Liver (tissue), 3 donors: ENCODE measurements at regions not wholly inside any gene's neighbourhood (a gene's known extent, or its start where the extent isn't known, plus 50 kb on each side); places are given as distances from the start of the nearest gene placed in this dataset.

Experiments used
- EGR1 ChIP-seq, 2 donors: IDR thresholded peaks; 2 replicates each; pipeline ENCODE4 v1.6.1; 2016 to 2018; ENCODE audit warnings: antibody characterized with exemption in 2 of 2, low read depth in 2 of 2
- HNF4G ChIP-seq: IDR thresholded peaks from 2 replicates; pipeline ENCODE4 v1.6.1; 2016; ENCODE audit warnings: antibody characterized with exemption
- TF ChIP-seq, protein P1 (sequence below): fragments of 150-350 bp; IDR thresholded peaks from 2 replicates; pipeline ENCODE4 v1.5.1; 2017; ENCODE audit warnings: improper control_type of control experiment, low read depth, low read length; ENCODE audit not compliant: missing input control
- TF ChIP-seq, protein P2 (sequence below): IDR thresholded peaks from 2 replicates; pipeline ENCODE4 v1.6.1; 2016; ENCODE audit warnings: antibody characterized with exemption, mild to moderate bottlenecking
- TF ChIP-seq, protein P3 (sequence below): IDR thresholded peaks from 2 replicates; pipeline ENCODE4 v1.6.1; 2016; ENCODE audit warnings: antibody characterized with exemption
- donor health status: healthy.
- donor health status: healthy.

DNA sequence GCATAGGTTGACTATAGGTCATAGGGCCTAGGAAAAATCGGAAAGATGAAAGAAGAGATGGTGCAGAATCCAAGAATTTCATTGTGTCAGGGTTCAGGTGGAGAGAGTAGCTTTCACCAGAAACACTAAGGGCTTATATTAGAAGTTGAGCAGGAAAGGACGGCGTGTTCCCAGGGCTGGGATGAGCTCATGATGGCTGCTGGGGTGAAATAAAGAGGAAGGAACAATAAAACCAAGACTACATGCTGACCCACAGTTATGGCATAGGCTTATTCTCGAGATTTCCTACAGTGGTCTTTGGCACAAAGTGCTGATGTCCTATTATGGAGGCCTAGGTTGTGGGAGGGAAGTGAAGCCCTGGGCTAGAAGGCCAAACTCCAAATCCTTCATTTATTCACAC, 195.8 kb downstream of the PTEN start:
- TF ChIP-seq, protein P1, sequence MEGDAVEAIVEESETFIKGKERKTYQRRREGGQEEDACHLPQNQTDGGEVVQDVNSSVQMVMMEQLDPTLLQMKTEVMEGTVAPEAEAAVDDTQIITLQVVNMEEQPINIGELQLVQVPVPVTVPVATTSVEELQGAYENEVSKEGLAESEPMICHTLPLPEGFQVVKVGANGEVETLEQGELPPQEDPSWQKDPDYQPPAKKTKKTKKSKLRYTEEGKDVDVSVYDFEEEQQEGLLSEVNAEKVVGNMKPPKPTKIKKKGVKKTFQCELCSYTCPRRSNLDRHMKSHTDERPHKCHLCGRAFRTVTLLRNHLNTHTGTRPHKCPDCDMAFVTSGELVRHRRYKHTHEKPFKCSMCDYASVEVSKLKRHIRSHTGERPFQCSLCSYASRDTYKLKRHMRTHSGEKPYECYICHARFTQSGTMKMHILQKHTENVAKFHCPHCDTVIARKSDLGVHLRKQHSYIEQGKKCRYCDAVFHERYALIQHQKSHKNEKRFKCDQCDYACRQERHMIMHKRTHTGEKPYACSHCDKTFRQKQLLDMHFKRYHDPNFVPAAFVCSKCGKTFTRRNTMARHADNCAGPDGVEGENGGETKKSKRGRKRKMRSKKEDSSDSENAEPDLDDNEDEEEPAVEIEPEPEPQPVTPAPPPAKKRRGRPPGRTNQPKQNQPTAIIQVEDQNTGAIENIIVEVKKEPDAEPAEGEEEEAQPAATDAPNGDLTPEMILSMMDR = no peak
- TF ChIP-seq, protein P2, sequence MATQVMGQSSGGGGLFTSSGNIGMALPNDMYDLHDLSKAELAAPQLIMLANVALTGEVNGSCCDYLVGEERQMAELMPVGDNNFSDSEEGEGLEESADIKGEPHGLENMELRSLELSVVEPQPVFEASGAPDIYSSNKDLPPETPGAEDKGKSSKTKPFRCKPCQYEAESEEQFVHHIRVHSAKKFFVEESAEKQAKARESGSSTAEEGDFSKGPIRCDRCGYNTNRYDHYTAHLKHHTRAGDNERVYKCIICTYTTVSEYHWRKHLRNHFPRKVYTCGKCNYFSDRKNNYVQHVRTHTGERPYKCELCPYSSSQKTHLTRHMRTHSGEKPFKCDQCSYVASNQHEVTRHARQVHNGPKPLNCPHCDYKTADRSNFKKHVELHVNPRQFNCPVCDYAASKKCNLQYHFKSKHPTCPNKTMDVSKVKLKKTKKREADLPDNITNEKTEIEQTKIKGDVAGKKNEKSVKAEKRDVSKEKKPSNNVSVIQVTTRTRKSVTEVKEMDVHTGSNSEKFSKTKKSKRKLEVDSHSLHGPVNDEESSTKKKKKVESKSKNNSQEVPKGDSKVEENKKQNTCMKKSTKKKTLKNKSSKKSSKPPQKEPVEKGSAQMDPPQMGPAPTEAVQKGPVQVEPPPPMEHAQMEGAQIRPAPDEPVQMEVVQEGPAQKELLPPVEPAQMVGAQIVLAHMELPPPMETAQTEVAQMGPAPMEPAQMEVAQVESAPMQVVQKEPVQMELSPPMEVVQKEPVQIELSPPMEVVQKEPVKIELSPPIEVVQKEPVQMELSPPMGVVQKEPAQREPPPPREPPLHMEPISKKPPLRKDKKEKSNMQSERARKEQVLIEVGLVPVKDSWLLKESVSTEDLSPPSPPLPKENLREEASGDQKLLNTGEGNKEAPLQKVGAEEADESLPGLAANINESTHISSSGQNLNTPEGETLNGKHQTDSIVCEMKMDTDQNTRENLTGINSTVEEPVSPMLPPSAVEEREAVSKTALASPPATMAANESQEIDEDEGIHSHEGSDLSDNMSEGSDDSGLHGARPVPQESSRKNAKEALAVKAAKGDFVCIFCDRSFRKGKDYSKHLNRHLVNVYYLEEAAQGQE = no peak
- no peak for TF ChIP-seq HNF4G
- TF ChIP-seq, protein P3, sequence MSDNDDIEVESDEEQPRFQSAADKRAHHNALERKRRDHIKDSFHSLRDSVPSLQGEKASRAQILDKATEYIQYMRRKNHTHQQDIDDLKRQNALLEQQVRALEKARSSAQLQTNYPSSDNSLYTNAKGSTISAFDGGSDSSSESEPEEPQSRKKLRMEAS = no peak
- no peak for TF ChIP-seq EGR1 (IDR thresholded peaks at IDR 0.05; ENCODE audit: low read depth in 2 of 2)
